Epithelial cell of esophagus (primary cell): ENCODE measurements at regions not wholly inside any gene's neighbourhood (a gene's known extent, or its start where the extent isn't known, plus 50 kb on each side); places are given as distances from the start of the nearest gene placed in this dataset.
A peak's percentile ranks its signal among the peaks of the same experiment; 100 is the strongest.
"Not testable (repeated sequence)": the region's sequence is repeated elsewhere in the genome, so short reads cannot be mapped to it uniquely, and the experiment has no call there.

Experiments used
- DNase-seq: peaks from one replicate; pipeline ENCODE4 v3.0.0; 2010; ENCODE audit warnings: low read depth
- H3K4me3 ChIP-seq: 2 replicates; pipeline ENCODE4 v1.5.1; 2011; ENCODE audit warnings: mild to moderate bottlenecking, low read length, control low read depth
- CTCF ChIP-seq: IDR thresholded peaks from 2 replicates; pipeline ENCODE4 v1.5.1; 2011; ENCODE audit warnings: low read depth, mild to moderate bottlenecking, low read length, control low read depth, inconsistent platforms; ENCODE audit not compliant: insufficient read depth; ENCODE audit errors: missing control alignments

GRCh38 chr10:56481521-56482091 lies 120.5 kb upstream of the ZWINT start:
- DNase-seq = no peak
- no peak for TF ChIP-seq CTCF
- H3K4me3 ChIP-seq = no peak overlapping the region

- TF ChIP-seq CTCF = no peak
- H3K4me3 ChIP-seq = no peak overlapping the region
- no peak for DNase-seq
These were observed 111.9 kb upstream of the ZWINT start for GRCh38 chr10:56472978-56473377.

- no peak overlapping the region for H3K4me3 ChIP-seq
- no peak for TF ChIP-seq CTCF
- DNase-seq = no peak
These were observed 109.6 kb upstream of the ZWINT start for GRCh38 chr10:56470701-56471100.

GRCh38 chr10:56469482-56469881 lies 108.4 kb upstream of the ZWINT start:
- no peak overlapping the region for H3K4me3 ChIP-seq
- DNase-seq = no peak
- no peak for TF ChIP-seq CTCF

GRCh38 chr10:56466005-56466404 lies 104.9 kb upstream of the ZWINT start:
- DNase-seq = no peak
- no peak for TF ChIP-seq CTCF
- H3K4me3 ChIP-seq = no peak overlapping the region

- DNase-seq = peak; percentile 13
- no peak for TF ChIP-seq CTCF
- no peak overlapping the region for H3K4me3 ChIP-seq
These were observed 88.7 kb upstream of the ZWINT start for GRCh38 chr10:56449770-56450169.

GRCh38 chr10:56447613-56448012 lies 86.6 kb upstream of the ZWINT start:
- not testable (repeated sequence) for H3K4me3 ChIP-seq, DNase-seq

- not testable (repeated sequence) for DNase-seq, H3K4me3 ChIP-seq
These were observed 80.3 kb upstream of the ZWINT start for GRCh38 chr10:56441337-56441736.
